ENCODE measurements at regions not wholly inside any gene's neighbourhood (a gene's known extent, or its start where the extent isn't known, plus 50 kb on each side); places are given as distances from the start of the nearest gene placed in this dataset.

GRCh38 chr18:60503199-60503598 lies 130.6 kb upstream of the MC4R start:
- no TSS peak for BruUV-seq (replicated peaks)
- in situ Hi-C loops (cut with HindIII; ENCODE audit: low pct_unique_long_range_greater_than_20kb, low sequenced_read_pairs) (no loop called here), intact Hi-C loops (cut with micrococcal nuclease; ENCODE audit: unreplicated experiment) (no loop called here)
- no peak overlapping the region for H3K27ac ChIP-seq (ENCODE audit: low read length)
- ChIA-PET POLR2A (no interaction called here), CTCF (no interaction called here)
- H3K4me1 ChIP-seq (ENCODE audit: control insufficient read depth, insufficient read depth, low read length): no peaks in the 10 kb centered on the region
- TF ChIP-seq REST (IDR thresholded peaks at IDR 0.05; ENCODE audit: insufficient read depth in 1 of 2, low read depth in 2 of 2, low read length in 1 of 2) (no peak), TCF7L2 (IDR thresholded peaks at IDR 0.05; ENCODE audit: low read depth, low read length) (no peak), CTCF (IDR thresholded peaks at IDR 0.05) (no peak), POLR2AphosphoS5 (IDR thresholded peaks at IDR 0.05; ENCODE audit: low read depth, low read length) (no peak), SIN3A (IDR thresholded peaks at IDR 0.05; ENCODE audit: borderline replicate concordance, insufficient read depth, low read depth, low read length) (no peak)
- no peak for ATAC-seq
- no peaks in the 10 kb centered on the region for H3K9me3 ChIP-seq (ENCODE audit: control insufficient read depth, insufficient read depth, low read depth, low read length)
- DNase-seq (ENCODE audit: low read depth, low spot score): no peak
- H3K36me3 ChIP-seq (ENCODE audit: control insufficient read depth, insufficient read depth, low read length): no peaks in the 10 kb centered on the region
- H3K27me3 ChIP-seq (ENCODE audit: control insufficient read depth, insufficient read depth, low read length): no peaks in the 10 kb centered on the region
- no peak overlapping the region for H3K4me3 ChIP-seq (ENCODE audit: low read depth in 2 of 2, low read length in 2 of 2)

GRCh38 chr18:60506190-60506589 lies 133.6 kb upstream of the MC4R start:
- in situ Hi-C loops (cut with HindIII; ENCODE audit: low pct_unique_long_range_greater_than_20kb, low sequenced_read_pairs): no loop called here
- ATAC-seq: no peak
- no peaks in the 10 kb centered on the region for H3K4me1 ChIP-seq (ENCODE audit: control insufficient read depth, insufficient read depth, low read length)
- no peaks in the 10 kb centered on the region for H3K36me3 ChIP-seq (ENCODE audit: control insufficient read depth, insufficient read depth, low read length)
- BruUV-seq (replicated peaks): no TSS peak
- no peaks in the 10 kb centered on the region for H3K27me3 ChIP-seq (ENCODE audit: control insufficient read depth, insufficient read depth, low read length)
- H3K27ac ChIP-seq (ENCODE audit: low read length): no peak overlapping the region
- no peak overlapping the region for H3K4me3 ChIP-seq (ENCODE audit: low read depth in 2 of 2, low read length in 2 of 2)
- TF ChIP-seq SIN3A (IDR thresholded peaks at IDR 0.05; ENCODE audit: borderline replicate concordance, insufficient read depth, low read depth, low read length) (no peak), TCF7L2 (IDR thresholded peaks at IDR 0.05; ENCODE audit: low read depth, low read length) (no peak), POLR2AphosphoS5 (IDR thresholded peaks at IDR 0.05; ENCODE audit: low read depth, low read length) (no peak), REST (IDR thresholded peaks at IDR 0.05; ENCODE audit: insufficient read depth in 1 of 2, low read depth in 2 of 2, low read length in 1 of 2) (no peak), CTCF (IDR thresholded peaks at IDR 0.05) (no peak)
- no peak for DNase-seq (ENCODE audit: low read depth, low spot score)
- intact Hi-C loops (cut with micrococcal nuclease; ENCODE audit: unreplicated experiment): no loop called here
- ChIA-PET POLR2A (no interaction called here), CTCF (no interaction called here)
- H3K9me3 ChIP-seq (ENCODE audit: control insufficient read depth, insufficient read depth, low read depth, low read length): no peaks in the 10 kb centered on the region
